Vagina (tissue), 2 donors: ENCODE measurements at regions not wholly inside any gene's neighbourhood (a gene's known extent, or its start where the extent isn't known, plus 50 kb on each side); places are given as distances from the start of the nearest gene placed in this dataset.
"Not testable (repeated sequence)": the region's sequence is repeated elsewhere in the genome, so short reads cannot be mapped to it uniquely, and the experiment has no call there.

Source experiments
- CTCF ChIP-seq, 3 experiments: fragments of 450-650 bp in 2 of 3; fragments of 200-600 bp in 1 of 3; sonication (generic) in 1 of 3; IDR thresholded peaks; one replicate each; pipeline ENCODE4 v1.5.1; 2017 to 2019; ENCODE audit warnings: antibody characterized with exemption in 3 of 3, mild to moderate bottlenecking in 2 of 3, moderate library complexity in 2 of 3
- POLR2A ChIP-seq, 2 donors: fragments of 450-650 bp; IDR thresholded peaks; one replicate each; pipeline ENCODE4 v1.6.1; 2017; ENCODE audit warnings: antibody characterized with exemption in 2 of 2, mild to moderate bottlenecking in 2 of 2, moderate library complexity in 2 of 2
- POLR2AphosphoS5 ChIP-seq, 2 donors: sonication (generic); formaldehyde crosslinking; IDR thresholded peaks; one replicate each; pipeline ENCODE4 v1.9.0; 2017; ENCODE audit warnings: antibody characterized with exemption in 2 of 2, mild to moderate bottlenecking in 2 of 2, low read depth in 1 of 2; ENCODE audit not compliant: insufficient read depth in 1 of 2

GRCh38 chrX:139341855-139342593 lies 188.5 kb upstream of the F9 start:
- not testable (repeated sequence) for TF ChIP-seq CTCF (IDR thresholded peaks at IDR 0.05); POLR2A (IDR thresholded peaks at IDR 0.05); POLR2AphosphoS5 (IDR thresholded peaks at IDR 0.05; ENCODE audit: insufficient read depth in 1 of 2, low read depth in 1 of 2)
